Thymus (tissue), 11 donors: ENCODE measurements at regions not wholly inside any gene's neighbourhood (a gene's known extent, or its start where the extent isn't known, plus 50 kb on each side); places are given as distances from the start of the nearest gene placed in this dataset.

Experiments
- DNase-seq, 9 donors: peaks; one replicate each; pipeline ENCODE4 v3.0.0-alpha.2; 2013; ENCODE audit warnings: low spot score in 9 of 9, low read depth in 6 of 9, missing footprints in 1 of 9
- H3K27ac ChIP-seq, 2 donors: one replicate each; pipeline ENCODE4 v1.5.1; 2013; ENCODE audit warnings: control low read depth in 1 of 2, low read depth in 1 of 2, low read length in 1 of 2, mild to moderate bottlenecking in 1 of 2, moderate library complexity in 1 of 2
- H3K27me3 ChIP-seq, 2 donors: one replicate each; pipeline ENCODE4 v1.5.1; 2013; ENCODE audit warnings: low read length in 1 of 2; ENCODE audit not compliant: control insufficient read depth in 2 of 2, insufficient read depth in 1 of 2
- H3K36me3 ChIP-seq, 2 donors: one replicate each; pipeline ENCODE4 v1.5.1; 2013; ENCODE audit warnings: low read length in 1 of 2, mild to moderate bottlenecking in 1 of 2, moderate library complexity in 1 of 2; ENCODE audit not compliant: control insufficient read depth in 2 of 2, insufficient read depth in 2 of 2
- H3K4me1 ChIP-seq, 2 donors: one replicate each; pipeline ENCODE4 v1.5.1; 2013; ENCODE audit warnings: low read length in 2 of 2; ENCODE audit not compliant: control insufficient read depth in 2 of 2, insufficient read depth in 2 of 2
- H3K4me3 ChIP-seq, 2 donors: one replicate each; pipeline ENCODE4 v1.5.1; 2013; ENCODE audit warnings: low read length in 2 of 2, control low read depth in 1 of 2, mild to moderate bottlenecking in 1 of 2
- H3K9me3 ChIP-seq, 2 donors: one replicate each; pipeline ENCODE4 v1.5.1; 2013; ENCODE audit warnings: low read length in 1 of 2, mild to moderate bottlenecking in 1 of 2; ENCODE audit not compliant: control insufficient read depth in 2 of 2, insufficient read depth in 1 of 2
- WGBS: extraction: QIAGEN DNeasy Blood & Tissue Kit; methylation state at CpG from one replicate; pipeline ENCODE4 v1.1.7; 2013; 5-methylcytosine and 5-hydroxymethylcytosine counted together
- donor health status: healthy.

DNA sequence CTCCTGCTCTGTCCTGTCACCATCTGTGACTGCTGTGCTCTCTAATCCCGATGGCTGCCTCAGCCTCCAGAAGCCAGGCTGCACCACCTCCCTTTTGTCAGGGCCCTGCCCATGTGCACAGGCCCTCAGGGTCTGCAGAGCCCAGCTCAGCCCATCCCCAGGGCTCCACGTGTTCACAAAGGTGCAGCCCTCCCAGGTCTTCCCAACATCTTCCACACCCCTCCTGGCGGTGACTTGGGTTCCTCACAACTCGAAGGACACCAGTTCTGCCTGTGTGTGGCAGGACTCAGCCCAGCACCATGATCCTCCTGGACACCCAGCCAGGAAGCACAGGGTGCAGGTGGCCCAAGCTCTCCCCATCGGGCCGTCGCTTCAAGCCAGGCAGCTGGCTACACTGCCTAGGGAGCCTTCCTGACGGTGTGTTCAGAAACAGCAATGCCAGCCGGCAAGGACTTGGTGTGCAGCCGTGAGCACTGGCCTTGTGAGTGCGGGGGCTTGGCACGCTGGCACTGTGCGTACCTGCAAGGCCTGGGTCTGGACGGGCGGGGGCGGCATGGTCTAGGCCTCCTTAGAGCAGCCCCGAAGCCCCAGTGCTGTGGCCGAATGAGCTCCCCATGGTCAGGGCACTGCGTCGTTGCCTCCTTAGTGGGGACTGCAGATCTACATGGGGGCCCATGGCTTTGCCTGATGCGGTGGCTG is 96.1 kb downstream of the MRPL36 start:
- no peaks in the 10 kb centered on the region for H3K9me3 ChIP-seq
- H3K4me1 ChIP-seq = no peaks in the 10 kb centered on the region
- no peaks in the 10 kb centered on the region for H3K36me3 ChIP-seq
- H3K27ac ChIP-seq = no peak overlapping the region
- DNase-seq = no peak
- WGBS = 83% methylated on average over 21 of the region's 21 CpGs
- no peak overlapping the region for H3K4me3 ChIP-seq
- H3K27me3 ChIP-seq = peaks cover 1 to 22% of the 10 kb centered on the region in 2 donors

- Histone ChIP-seq H3K4me3 (no peak overlapping the region), H3K4me1 (no peaks in the 10 kb centered on the region), H3K36me3 (no peaks in the 10 kb centered on the region), H3K9me3 (no peaks in the 10 kb centered on the region), H3K27ac (no peak overlapping the region), H3K27me3 (peaks cover 0 to 14% of the 10 kb centered on the region in 2 donors)
- DNase-seq = no peak
- 88% methylated on average over 21 of the region's 21 CpGs for WGBS
These were observed 97.3 kb downstream of the MRPL36 start for GRCh38 chr5:1702318-1702717.

- DNase-seq = no peak
- Histone ChIP-seq H3K4me1 (no peaks in the 10 kb centered on the region), H3K9me3 (no peaks in the 10 kb centered on the region), H3K4me3 (no peak overlapping the region), H3K36me3 (no peaks in the 10 kb centered on the region), H3K27ac (no peak overlapping the region), H3K27me3 (peaks cover 0 to 13% of the 10 kb centered on the region in 2 donors)
- 93% methylated on average over 22 of the region's 22 CpGs for WGBS
These were observed 97.8 kb downstream of the MRPL36 start for GRCh38 chr5:1701884-1702283.

DNA sequence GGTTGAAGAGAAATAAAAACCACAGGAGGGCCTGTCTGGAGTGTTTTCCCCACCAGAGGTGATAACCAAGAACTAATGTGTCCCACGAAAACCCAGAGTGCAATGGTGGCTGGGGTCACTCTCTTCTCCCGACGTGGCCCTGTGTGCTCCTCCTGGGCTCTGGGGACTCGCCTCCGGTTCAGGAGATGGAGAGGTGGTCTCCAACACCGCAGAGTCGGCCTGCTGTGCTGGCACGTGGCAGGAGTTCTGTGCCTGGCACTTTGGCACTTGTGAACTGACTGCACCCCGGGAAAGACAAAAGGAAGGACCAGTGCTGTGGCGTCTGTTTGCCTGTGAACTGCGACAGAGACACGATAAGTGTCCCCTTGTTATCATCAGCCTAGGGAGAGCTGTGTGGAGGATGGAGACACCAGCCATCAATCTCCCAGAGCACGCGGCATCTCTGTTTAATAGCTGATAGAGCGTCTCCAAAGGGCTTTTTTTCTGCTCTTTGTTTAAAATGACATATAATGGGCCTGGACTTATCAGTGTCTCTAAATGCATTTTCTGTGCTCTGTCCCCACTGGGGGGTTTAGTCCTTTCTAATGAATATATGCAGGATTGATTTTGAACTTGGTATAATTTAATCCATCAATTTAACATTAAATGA is 98.3 kb downstream of the MRPL36 start:
- H3K27me3 ChIP-seq = peaks cover 0 to 13% of the 10 kb centered on the region in 2 donors
- no peaks in the 10 kb centered on the region for H3K9me3 ChIP-seq
- DNase-seq = no peak
- no peak overlapping the region for H3K27ac ChIP-seq
- 92% methylated on average over 15 of the region's 15 CpGs for WGBS
- H3K36me3 ChIP-seq = no peaks in the 10 kb centered on the region
- H3K4me1 ChIP-seq = no peaks in the 10 kb centered on the region
- H3K4me3 ChIP-seq = no peak overlapping the region

DNA sequence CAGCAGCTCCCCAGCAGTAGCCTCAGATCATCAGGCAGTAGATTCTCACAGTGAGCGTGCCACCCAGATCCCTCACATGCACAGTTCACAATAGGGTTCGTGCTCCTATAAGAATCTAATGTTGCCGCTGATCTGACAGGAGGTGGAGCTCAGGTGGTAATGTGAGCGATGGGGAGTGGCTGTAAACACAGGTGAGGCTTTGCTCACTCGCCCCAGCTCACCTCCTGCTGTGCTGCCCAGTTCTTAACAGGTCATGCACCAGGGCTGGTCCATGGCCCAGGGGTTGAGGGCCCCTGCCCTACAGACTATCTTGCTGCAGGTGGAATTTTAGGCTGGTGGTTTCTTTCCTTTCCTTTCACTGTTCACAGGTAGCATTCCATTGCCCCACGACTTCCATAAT is 100.2 kb downstream of the MRPL36 start:
- DNase-seq = no peak
- Histone ChIP-seq H3K36me3 (no peaks in the 10 kb centered on the region), H3K4me1 (no peaks in the 10 kb centered on the region), H3K4me3 (no peak overlapping the region), H3K9me3 (no peaks in the 10 kb centered on the region), H3K27ac (no peak overlapping the region), H3K27me3 (peaks cover 0 to 13% of the 10 kb centered on the region in 2 donors)
- 92% methylated on average over 6 of the region's 6 CpGs for WGBS

DNA sequence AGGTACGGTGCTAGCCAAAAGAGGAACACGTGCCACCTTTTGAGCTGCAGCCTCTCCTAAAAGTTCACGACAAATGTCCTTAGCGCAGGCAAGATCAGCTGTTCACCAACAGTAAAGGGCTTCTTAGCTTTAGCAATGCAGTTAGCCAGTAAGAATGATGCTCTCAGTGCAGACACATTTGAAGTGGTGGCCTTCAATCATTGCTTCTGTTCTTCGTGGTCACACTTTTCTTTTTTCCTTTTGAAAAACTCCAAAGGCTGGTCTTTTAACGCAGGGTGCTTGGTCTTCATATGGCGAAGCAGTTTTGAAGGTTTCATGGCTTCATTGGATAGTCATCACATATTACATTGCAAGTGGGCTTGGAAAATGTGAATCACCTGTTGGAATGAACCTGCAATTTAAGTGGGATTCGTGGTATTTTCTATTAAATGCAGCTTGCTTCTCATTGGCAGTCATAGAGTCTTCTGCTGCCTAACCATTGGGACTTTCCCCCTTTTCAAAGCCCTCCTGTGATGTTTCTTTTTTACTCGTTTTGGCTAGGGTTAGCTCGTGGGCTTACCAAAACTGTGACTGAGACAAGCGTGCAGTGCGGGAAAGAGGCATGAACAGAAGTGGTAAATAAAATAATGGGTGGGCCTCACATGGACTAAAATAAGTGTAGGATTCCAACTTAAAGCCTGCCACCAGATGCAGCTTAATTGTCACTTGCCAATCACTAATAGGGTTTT is 100.9 kb downstream of the MRPL36 start:
- no peaks in the 10 kb centered on the region for H3K4me1 ChIP-seq
- peaks cover 0 to 13% of the 10 kb centered on the region in 2 donors for H3K27me3 ChIP-seq
- no peak overlapping the region for H3K27ac ChIP-seq
- WGBS = 88% methylated on average over 12 of the region's 12 CpGs
- DNase-seq = no peak
- H3K36me3 ChIP-seq = no peaks in the 10 kb centered on the region
- H3K4me3 ChIP-seq = no peak overlapping the region
- H3K9me3 ChIP-seq = no peaks in the 10 kb centered on the region

DNA sequence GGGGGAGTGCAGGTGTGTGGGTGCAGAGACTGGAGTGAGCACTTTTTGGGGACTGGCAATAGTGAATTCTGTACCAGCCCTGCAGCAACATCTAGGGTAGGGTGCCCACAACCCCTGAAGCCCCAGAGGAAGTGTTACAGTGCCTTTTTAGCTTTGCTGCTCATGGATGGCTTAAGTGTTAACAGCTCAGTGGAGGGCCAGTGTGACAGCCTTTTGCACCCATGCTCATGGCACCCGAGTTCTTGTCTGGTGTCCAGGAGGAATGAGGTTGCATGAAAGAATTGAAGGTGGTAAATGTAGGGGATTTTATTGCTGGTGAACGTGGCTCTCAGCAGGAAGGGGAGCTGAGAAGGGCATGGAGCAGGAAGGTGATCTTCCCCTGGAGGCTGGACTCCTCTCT is 107.3 kb downstream of the MRPL36 start:
- no peak for DNase-seq
- H3K4me1 ChIP-seq = no peaks in the 10 kb centered on the region
- no peaks in the 10 kb centered on the region for H3K36me3 ChIP-seq
- H3K27me3 ChIP-seq = no peaks in the 10 kb centered on the region
- H3K27ac ChIP-seq = no peak overlapping the region
- H3K4me3 ChIP-seq = no peak overlapping the region
- 65% methylated on average over 2 of the region's 2 CpGs for WGBS
- no peaks in the 10 kb centered on the region for H3K9me3 ChIP-seq

DNA sequence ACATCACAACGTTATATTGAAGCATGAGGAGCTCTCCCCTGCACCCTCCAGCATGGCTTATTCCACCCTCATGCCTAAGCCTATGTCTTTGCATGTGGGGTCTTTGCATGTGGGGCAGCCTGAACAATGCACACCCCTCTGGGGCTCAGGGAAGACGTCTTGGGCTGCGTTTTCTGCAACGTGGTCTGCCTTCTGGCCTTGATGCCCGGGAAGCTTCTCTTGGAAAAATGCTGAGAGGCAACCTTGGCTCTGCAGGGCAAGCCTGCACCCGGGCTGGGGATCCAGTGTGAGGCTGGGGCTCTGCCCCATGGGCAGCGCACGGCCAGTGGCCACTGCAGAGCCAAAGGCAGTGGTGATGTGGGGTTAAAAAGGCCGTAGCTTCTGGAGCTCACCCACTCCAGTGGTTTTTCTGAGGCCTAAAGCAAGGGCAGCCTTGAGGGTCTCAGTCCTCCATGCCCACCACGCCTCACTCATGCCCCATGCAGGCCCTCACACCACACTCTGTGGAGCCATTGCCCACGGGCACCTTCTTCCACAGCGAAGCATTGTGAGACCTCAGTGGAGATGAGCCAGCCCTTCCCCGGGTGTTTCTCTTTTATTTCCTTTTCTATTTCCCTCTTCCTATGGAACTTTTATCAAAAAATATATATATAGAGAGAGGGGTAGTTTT is 112.2 kb downstream of the MRPL36 start:
- H3K9me3 ChIP-seq = no peaks in the 10 kb centered on the region

More for the DNA sequence above, 112.2 kb downstream of the MRPL36 start:
- Histone ChIP-seq H3K27ac (no peak overlapping the region), H3K36me3 (no peaks in the 10 kb centered on the region), H3K27me3 (no peaks in the 10 kb centered on the region), H3K4me3 (no peak overlapping the region), H3K4me1 (no peaks in the 10 kb centered on the region)
- WGBS = 88% methylated on average over 13 of the region's 13 CpGs
- no peak for DNase-seq
